Fibroblast of skin of abdomen (primary cell): ENCODE measurements at regions not wholly inside any gene's neighbourhood (a gene's known extent, or its start where the extent isn't known, plus 50 kb on each side); places are given as distances from the start of the nearest gene placed in this dataset.
A peak's percentile ranks its signal among the peaks of the same experiment; 100 is the strongest.

Experiments used
- DNase-seq: peaks from one replicate; pipeline ENCODE4 v3.0.0-alpha.2; 2013

GRCh38 chr3:70120357-70120966 is 120.9 kb downstream of the SAMMSON start:
- peak; percentile 26 for DNase-seq

GRCh38 chr3:70127192-70127591 is 127.7 kb downstream of the SAMMSON start:
- no peak for DNase-seq

- DNase-seq, result no peak
Measured at GRCh38 chr3:70137366-70137765, 137.8 kb downstream of the SAMMSON start.

GRCh38 chr3:70138606-70139005 is 139.1 kb downstream of the SAMMSON start:
- DNase-seq, result no peak
